Subcutaneous abdominal adipose tissue (tissue), 5 donors: ENCODE measurements at regions not wholly inside any gene's neighbourhood (a gene's known extent, or its start where the extent isn't known, plus 50 kb on each side); places are given as distances from the start of the nearest gene placed in this dataset.

ENCODE experiments used
- H3K27ac ChIP-seq: one replicate; pipeline ENCODE4 v1.7.0; 2013; ENCODE audit warnings: low read depth, mild to moderate bottlenecking, inconsistent platforms, low read length, moderate library complexity
- H3K27me3 ChIP-seq, 5 donors: one replicate each; pipeline ENCODE4 v1.7.0; 2013; ENCODE audit warnings: low read length in 5 of 5, inconsistent platforms in 1 of 5; ENCODE audit not compliant: control insufficient read depth in 5 of 5, insufficient read depth in 4 of 5
- H3K36me3 ChIP-seq, 5 donors: one replicate each; pipeline ENCODE4 v1.7.0; 2013; ENCODE audit warnings: low read length in 5 of 5; ENCODE audit not compliant: control insufficient read depth in 5 of 5, insufficient read depth in 5 of 5
- H3K4me1 ChIP-seq, 5 donors: one replicate each; pipeline ENCODE4 v1.7.0; 2013; ENCODE audit warnings: low read length in 5 of 5, mild to moderate bottlenecking in 3 of 5, moderate library complexity in 1 of 5; ENCODE audit not compliant: control insufficient read depth in 5 of 5, insufficient read depth in 5 of 5
- H3K4me3 ChIP-seq, 5 donors: one replicate each; pipeline ENCODE4 v1.7.0; 2013; ENCODE audit warnings: low read length in 5 of 5, low read depth in 1 of 5
- H3K9ac ChIP-seq, 5 donors: one replicate each; pipeline ENCODE4 v1.7.0; 2013; ENCODE audit warnings: low read length in 5 of 5, mild to moderate bottlenecking in 4 of 5, moderate library complexity in 3 of 5
- H3K9me3 ChIP-seq, 5 donors: one replicate each; pipeline ENCODE4 v1.7.0; 2013; ENCODE audit warnings: low read length in 5 of 5; ENCODE audit not compliant: control insufficient read depth in 5 of 5
- donor health status: healthy.
- donor health status: healthy.
- donor health status: healthy.
- donor health status: healthy.
- donor health status: healthy.

- Histone ChIP-seq H3K27ac (no peak overlapping the region), H3K4me1 (peaks cover 0 to 4% (median 3%) of the 10 kb centered on the region in 5 donors)
Measured at GRCh38 chr15:39139431-39140059, 441.3 kb upstream of the THBS1 start.

DNA sequence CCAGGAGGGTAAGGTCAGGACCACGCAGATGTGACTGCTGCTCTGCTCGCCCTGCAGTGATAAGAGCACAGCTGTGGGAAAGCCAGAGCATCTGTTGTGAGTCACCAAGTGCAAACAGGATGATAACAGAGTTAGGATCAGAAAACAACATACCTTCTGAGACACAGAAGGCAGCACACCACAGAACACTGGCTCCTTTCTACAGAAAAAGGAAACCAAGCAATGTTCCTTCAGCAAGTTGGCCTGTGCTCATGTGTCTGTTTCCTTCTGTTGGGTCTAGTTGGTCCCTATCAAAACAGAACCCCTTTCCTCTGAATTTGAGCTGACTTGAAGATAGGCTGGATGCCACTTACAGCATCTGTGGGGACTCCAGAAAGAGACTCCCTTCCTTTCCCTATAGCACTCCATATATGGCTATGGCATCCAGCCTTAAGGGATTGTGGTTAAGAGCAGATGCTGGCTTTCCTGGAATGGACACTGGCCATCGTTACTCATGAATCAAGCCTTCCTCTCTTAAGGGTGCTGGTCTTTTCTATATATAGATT, 440.7 kb upstream of the THBS1 start:
- no peak overlapping the region for H3K27ac ChIP-seq
- H3K4me1 ChIP-seq: peaks cover 0 to 7% (median 4%) of the 10 kb centered on the region in 5 donors
- H3K9ac ChIP-seq: no peak overlapping the region
- no peaks in the 10 kb centered on the region for H3K9me3 ChIP-seq
- H3K4me3 ChIP-seq: no peak overlapping the region
- no peaks in the 10 kb centered on the region for H3K36me3 ChIP-seq
- H3K27me3 ChIP-seq: no peaks in the 10 kb centered on the region

More at GRCh38 chr15:39139431-39140059, 441.3 kb upstream of the THBS1 start:
- H3K27me3 ChIP-seq: no peaks in the 10 kb centered on the region
- H3K9me3 ChIP-seq: no peaks in the 10 kb centered on the region
- H3K9ac ChIP-seq: no peak overlapping the region
- H3K4me3 ChIP-seq: no peak overlapping the region
- no peaks in the 10 kb centered on the region for H3K36me3 ChIP-seq

GRCh38 chr15:39142500-39142899, 438.4 kb upstream of the THBS1 start:
- Histone ChIP-seq H3K9me3 (no peaks in the 10 kb centered on the region), H3K36me3 (no peaks in the 10 kb centered on the region), H3K9ac (no peak overlapping the region), H3K4me1 (peaks cover 0 to 25% (median 20%) of the 10 kb centered on the region in 5 donors), H3K27me3 (no peaks in the 10 kb centered on the region), H3K4me3 (no peak overlapping the region), H3K27ac (no peak overlapping the region)

- no peak overlapping the region for H3K4me3 ChIP-seq
- H3K36me3 ChIP-seq: no peaks in the 10 kb centered on the region
- H3K4me1 ChIP-seq: peaks cover 0 to 25% (median 19%) of the 10 kb centered on the region in 5 donors
- H3K9ac ChIP-seq: no peak overlapping the region
- no peaks in the 10 kb centered on the region for H3K9me3 ChIP-seq
- no peak overlapping the region for H3K27ac ChIP-seq
- no peaks in the 10 kb centered on the region for H3K27me3 ChIP-seq
Measured at GRCh38 chr15:39143479-39143878, 437.4 kb upstream of the THBS1 start.

DNA sequence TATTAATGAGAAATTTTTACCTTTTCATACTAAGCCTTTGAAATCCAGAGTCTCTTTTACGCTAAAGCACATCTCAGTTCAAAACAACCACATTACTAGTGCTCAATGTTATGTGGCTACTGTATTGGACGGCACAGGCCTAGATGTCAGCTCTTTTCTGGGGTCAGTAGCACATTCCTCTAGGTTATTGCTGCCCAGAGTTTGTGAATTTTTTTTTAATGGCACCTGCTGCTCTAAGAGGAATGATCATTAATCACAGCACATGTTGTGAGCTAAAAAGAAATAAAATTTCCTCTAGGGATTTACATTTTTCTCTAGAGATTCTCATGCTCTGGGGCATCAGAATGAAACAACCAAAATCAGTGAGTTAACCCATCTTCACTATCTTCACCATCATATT, 436.8 kb upstream of the THBS1 start:
- Histone ChIP-seq H3K4me1 (peaks cover 0 to 25% (median 19%) of the 10 kb centered on the region in 5 donors), H3K9ac (no peak overlapping the region), H3K4me3 (no peak overlapping the region), H3K9me3 (no peaks in the 10 kb centered on the region), H3K36me3 (no peaks in the 10 kb centered on the region), H3K27ac (no peak overlapping the region), H3K27me3 (no peaks in the 10 kb centered on the region)

DNA sequence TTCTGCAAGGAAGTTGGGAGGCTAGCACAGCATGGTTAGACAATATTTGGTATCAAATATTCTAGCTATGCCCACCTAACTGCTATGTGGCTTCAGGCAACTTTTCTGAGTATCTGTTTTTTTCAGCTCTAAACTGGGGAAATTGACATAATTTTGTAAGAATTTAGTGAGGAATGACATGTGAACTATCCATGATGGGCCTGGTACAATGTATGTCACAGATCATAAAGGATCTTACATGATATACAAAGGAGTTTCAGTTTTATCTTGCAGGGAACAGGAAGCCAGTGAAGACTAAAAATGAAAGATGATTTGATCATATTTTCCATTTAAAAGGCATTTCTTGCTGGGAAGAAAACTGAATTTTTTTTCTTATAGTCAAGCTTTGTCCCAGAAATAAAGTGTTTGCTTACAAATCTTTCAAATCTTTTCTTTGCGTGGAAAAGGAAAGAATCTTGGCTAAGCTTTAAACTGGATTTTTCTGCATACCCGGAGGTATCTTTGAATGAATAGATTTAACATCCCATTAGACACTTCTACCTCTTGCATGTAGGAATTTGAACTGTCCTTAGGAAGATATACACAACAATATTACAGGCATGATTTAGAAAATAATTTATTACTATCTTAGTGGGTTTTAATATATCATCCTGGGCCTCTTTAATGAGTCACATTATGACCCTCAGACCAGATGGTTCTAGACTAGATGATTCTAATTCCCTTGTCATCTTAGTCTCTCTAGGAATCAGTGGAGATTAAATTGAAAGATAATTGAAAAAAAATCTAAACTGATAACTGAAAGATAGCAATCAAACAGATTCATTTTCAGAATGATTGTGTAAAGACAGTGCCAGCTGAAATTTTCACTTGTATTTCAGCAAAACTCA, 436.0 kb upstream of the THBS1 start:
- no peaks in the 10 kb centered on the region for H3K36me3 ChIP-seq
- peak overlapping the region in 1 of 5 donors; percentile 6 for H3K9ac ChIP-seq
- no peak overlapping the region for H3K4me3 ChIP-seq
- no peaks in the 10 kb centered on the region for H3K27me3 ChIP-seq
- peaks cover 0 to 25% (median 19%) of the 10 kb centered on the region in 5 donors for H3K4me1 ChIP-seq
- H3K27ac ChIP-seq: peak overlapping the region; percentile 68
- H3K9me3 ChIP-seq: no peaks in the 10 kb centered on the region

GRCh38 chr15:39145854-39146625, 434.8 kb upstream of the THBS1 start:
- no peak overlapping the region for H3K4me3 ChIP-seq
- H3K9me3 ChIP-seq: no peaks in the 10 kb centered on the region
- no peaks in the 10 kb centered on the region for H3K27me3 ChIP-seq
- peak overlapping the region; percentile 68 for H3K27ac ChIP-seq
- H3K9ac ChIP-seq: peak overlapping the region in 1 of 5 donors; percentile 18
- H3K4me1 ChIP-seq: peaks cover 0 to 25% (median 19%) of the 10 kb centered on the region in 5 donors
- no peaks in the 10 kb centered on the region for H3K36me3 ChIP-seq

DNA sequence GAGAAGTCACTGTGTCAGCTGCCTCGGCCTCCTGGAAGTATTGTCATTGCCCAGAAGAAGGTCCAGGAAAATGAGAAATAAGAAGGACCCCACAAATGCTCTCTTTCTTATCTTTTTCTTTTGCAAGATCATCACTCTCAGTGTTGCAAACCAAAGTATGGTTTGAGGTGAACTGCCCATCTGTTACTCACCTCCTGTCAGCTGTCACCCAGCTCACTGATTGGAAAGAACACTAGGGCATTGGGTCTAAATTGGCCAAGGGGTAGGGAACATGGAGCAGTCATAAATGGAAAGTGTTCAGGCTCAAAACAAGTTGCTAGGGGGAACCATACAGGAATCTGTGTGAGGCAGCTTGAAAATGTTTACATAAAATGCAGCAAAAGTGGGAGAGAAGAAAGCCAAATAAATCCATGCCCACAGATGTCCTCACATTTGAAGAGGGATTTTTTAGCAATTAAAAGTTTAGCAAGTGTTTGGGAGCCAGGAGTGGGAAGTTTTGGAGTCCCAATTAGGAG, 431.2 kb upstream of the THBS1 start:
- no peaks in the 10 kb centered on the region for H3K36me3 ChIP-seq
- no peaks in the 10 kb centered on the region for H3K9me3 ChIP-seq
- no peaks in the 10 kb centered on the region for H3K27me3 ChIP-seq
- H3K4me3 ChIP-seq: no peak overlapping the region
- H3K4me1 ChIP-seq: peaks cover 0 to 39% (median 35%) of the 10 kb centered on the region in 5 donors
- H3K9ac ChIP-seq: no peak overlapping the region
- no peak overlapping the region for H3K27ac ChIP-seq

DNA sequence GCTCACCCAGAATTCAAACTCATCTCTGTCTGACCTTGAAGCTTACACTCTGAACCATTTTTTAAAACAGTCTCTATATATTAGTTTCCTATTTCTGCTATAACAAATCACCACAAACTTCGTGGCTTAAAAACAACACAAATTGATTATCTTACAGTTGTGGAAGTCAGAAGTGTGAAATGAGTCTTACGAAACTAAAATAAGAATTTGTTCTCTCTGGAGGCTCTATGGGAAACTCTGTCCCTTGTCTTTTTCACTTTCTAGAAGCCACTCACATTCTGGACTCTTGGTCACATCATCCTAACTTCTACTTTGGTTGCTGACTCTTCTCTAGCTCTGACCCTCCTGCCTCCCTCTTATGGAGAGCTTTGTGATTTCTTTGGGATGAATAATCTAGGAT, 429.3 kb upstream of the THBS1 start:
- no peaks in the 10 kb centered on the region for H3K36me3 ChIP-seq
- no peak overlapping the region for H3K4me3 ChIP-seq
- no peaks in the 10 kb centered on the region for H3K9me3 ChIP-seq
- H3K27me3 ChIP-seq: no peaks in the 10 kb centered on the region
- H3K4me1 ChIP-seq: peaks cover 6 to 48% (median 38%) of the 10 kb centered on the region in 5 donors
- no peak overlapping the region for H3K27ac ChIP-seq
- no peak overlapping the region for H3K9ac ChIP-seq
